ENCODE measurements at regions not wholly inside any gene's neighbourhood (a gene's known extent, or its start where the extent isn't known, plus 50 kb on each side); places are given as distances from the start of the nearest gene placed in this dataset.

DNA sequence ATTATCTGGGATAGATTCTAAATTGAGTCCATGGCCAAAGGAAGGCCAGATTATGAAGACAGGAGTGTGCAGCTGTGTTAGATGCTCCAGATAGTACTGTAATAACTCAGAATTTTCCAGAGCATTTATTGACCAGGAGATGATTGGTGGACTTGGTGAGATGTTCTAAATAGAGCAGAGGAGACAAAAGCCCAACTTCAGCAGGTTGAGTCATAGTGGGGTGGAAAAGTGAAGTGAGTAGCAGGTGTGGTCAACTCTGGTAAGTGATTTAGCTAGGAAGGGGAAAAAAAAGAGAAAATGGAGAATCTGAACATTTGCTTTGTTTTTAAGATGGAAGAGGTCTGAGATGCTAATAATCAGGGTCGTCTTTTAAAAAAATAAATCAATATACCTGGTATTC lies 227.4 kb downstream of the TMEM200A start:
- TF ChIP-seq, protein P1, sequence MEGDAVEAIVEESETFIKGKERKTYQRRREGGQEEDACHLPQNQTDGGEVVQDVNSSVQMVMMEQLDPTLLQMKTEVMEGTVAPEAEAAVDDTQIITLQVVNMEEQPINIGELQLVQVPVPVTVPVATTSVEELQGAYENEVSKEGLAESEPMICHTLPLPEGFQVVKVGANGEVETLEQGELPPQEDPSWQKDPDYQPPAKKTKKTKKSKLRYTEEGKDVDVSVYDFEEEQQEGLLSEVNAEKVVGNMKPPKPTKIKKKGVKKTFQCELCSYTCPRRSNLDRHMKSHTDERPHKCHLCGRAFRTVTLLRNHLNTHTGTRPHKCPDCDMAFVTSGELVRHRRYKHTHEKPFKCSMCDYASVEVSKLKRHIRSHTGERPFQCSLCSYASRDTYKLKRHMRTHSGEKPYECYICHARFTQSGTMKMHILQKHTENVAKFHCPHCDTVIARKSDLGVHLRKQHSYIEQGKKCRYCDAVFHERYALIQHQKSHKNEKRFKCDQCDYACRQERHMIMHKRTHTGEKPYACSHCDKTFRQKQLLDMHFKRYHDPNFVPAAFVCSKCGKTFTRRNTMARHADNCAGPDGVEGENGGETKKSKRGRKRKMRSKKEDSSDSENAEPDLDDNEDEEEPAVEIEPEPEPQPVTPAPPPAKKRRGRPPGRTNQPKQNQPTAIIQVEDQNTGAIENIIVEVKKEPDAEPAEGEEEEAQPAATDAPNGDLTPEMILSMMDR (IDR thresholded peaks at IDR 0.05): no peak
- no peak for TF ChIP-seq EZH2 (IDR thresholded peaks at IDR 0.05; ENCODE audit: borderline replicate concordance, insufficient read depth, low read depth, low read length, poor library complexity, severe bottlenecking)
